ENCODE measurements at regions not wholly inside any gene's neighbourhood (a gene's known extent, or its start where the extent isn't known, plus 50 kb on each side); places are given as distances from the start of the nearest gene placed in this dataset.

DNA sequence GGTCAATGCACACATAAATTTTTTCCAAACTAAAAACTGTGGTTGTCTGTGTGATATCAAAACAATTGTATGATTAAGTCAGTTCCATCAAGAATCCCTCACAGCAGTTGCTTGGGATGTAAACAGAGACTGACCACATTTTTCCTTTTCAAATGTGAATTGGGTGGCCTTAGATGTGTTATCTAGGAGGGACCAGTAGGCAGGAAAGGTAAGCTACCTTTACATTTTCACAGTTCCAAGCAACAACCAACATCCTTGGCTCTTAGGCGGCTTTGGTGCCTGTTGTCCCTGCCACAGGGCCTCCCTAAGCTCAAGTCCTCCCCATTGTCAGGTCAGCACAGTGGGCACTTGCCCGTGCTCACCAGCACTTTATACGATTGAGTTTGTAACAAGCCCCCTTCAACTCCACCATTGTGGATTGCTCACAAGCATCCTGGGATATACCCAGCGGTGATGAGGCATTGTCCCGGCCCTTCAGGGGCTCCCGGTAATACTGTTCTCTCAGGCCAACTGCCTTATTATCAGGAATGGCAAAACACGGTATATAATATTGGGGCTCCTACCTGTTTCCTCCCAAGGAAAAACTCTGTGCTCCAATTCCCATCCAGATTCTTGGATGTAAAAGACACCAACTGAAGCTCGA is 114.9 kb upstream of the ANKRD1 start:
- TF ChIP-seq CTCF (IDR thresholded peaks at IDR 0.05) (no peak), POLR2A (IDR thresholded peaks at IDR 0.05) (no peak)

All from body of pancreas (tissue), 4 donors.